ENCODE measurements at regions not wholly inside any gene's neighbourhood (a gene's known extent, or its start where the extent isn't known, plus 50 kb on each side); places are given as distances from the start of the nearest gene placed in this dataset.

DNA sequence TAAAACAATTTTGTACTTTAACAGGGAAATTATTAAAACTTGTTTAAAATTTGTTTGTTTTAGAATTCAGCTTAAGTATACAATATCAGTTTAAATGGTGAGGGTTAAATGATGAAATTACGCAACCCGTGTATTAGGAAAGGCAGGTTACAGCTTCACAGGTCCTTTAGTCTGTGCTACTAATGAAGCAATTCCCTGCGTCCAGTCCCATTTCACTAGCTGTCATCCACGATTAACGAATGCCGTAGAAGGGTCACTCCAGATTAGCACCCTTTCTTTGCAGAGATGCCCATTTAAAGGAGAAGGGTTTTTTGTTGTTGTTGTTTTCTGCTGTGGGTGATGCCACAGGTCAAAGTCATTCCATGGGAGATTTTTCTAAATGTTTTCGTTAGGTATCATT lies 457.6 kb upstream of the SLC10A2 start:
- Histone ChIP-seq H3K4me1 (ENCODE audit: control insufficient read depth, insufficient read depth, low read length) (no peaks in the 10 kb centered on the region), H3K27ac (ENCODE audit: low read depth, low read length) (no peak overlapping the region), H3K4me3 (ENCODE audit: low read length) (no peak overlapping the region), H3K9ac (ENCODE audit: extremely low read depth, low read length, poor library complexity, severe bottlenecking) (no peak overlapping the region), H3K36me3 (ENCODE audit: control insufficient read depth, insufficient read depth, low read length) (no peaks in the 10 kb centered on the region), H3K27me3 (ENCODE audit: control insufficient read depth, insufficient read depth, low read length, poor library complexity, severe bottlenecking) (no peaks in the 10 kb centered on the region), H3K9me3 (ENCODE audit: control insufficient read depth, low read length) (no peaks in the 10 kb centered on the region)
- Mint-ChIP-seq H3K4me3 (no peak overlapping the region), H3K4me1 (peaks cover 5% of the 10 kb centered on the region), H3K9me3 (no peaks in the 10 kb centered on the region), H3K27ac (no peak overlapping the region), H3K27me3 (ENCODE audit: insufficient read depth) (no peaks in the 10 kb centered on the region), H3K36me3 (ENCODE audit: low read depth) (no peaks in the 10 kb centered on the region)
- TF ChIP-seq, protein P1, sequence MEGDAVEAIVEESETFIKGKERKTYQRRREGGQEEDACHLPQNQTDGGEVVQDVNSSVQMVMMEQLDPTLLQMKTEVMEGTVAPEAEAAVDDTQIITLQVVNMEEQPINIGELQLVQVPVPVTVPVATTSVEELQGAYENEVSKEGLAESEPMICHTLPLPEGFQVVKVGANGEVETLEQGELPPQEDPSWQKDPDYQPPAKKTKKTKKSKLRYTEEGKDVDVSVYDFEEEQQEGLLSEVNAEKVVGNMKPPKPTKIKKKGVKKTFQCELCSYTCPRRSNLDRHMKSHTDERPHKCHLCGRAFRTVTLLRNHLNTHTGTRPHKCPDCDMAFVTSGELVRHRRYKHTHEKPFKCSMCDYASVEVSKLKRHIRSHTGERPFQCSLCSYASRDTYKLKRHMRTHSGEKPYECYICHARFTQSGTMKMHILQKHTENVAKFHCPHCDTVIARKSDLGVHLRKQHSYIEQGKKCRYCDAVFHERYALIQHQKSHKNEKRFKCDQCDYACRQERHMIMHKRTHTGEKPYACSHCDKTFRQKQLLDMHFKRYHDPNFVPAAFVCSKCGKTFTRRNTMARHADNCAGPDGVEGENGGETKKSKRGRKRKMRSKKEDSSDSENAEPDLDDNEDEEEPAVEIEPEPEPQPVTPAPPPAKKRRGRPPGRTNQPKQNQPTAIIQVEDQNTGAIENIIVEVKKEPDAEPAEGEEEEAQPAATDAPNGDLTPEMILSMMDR (conservative IDR thresholded peaks at IDR 0.05) = no peak
- 94 to 100% methylated on average over 2 to 7 of the region's 7 CpGs for WGBS, 2 experiments (ENCODE audit: insufficient coverage in 1 of 2, insufficient read length in 1 of 2)
- DNase-seq = no peak

GRCh38 chr13:103521532-103521931 lies 455.3 kb upstream of the SLC10A2 start:
- Histone ChIP-seq H3K9ac (ENCODE audit: extremely low read depth, low read length, poor library complexity, severe bottlenecking) (no peak overlapping the region), H3K27me3 (ENCODE audit: control insufficient read depth, insufficient read depth, low read length, poor library complexity, severe bottlenecking) (no peaks in the 10 kb centered on the region), H3K9me3 (ENCODE audit: control insufficient read depth, low read length) (no peaks in the 10 kb centered on the region), H3K4me3 (ENCODE audit: low read length) (no peak overlapping the region), H3K27ac (ENCODE audit: low read depth, low read length) (no peak overlapping the region), H3K4me1 (ENCODE audit: control insufficient read depth, insufficient read depth, low read length) (peaks cover 5% of the 10 kb centered on the region), H3K36me3 (ENCODE audit: control insufficient read depth, insufficient read depth, low read length) (no peaks in the 10 kb centered on the region)
- H3K27me3 Mint-ChIP-seq (ENCODE audit: insufficient read depth) = no peaks in the 10 kb centered on the region
- H3K4me1 Mint-ChIP-seq = peaks cover 17% of the 10 kb centered on the region
- H3K27ac Mint-ChIP-seq = no peak overlapping the region
- DNase-seq = no peak
- H3K36me3 Mint-ChIP-seq (ENCODE audit: low read depth) = no peaks in the 10 kb centered on the region
- no peaks in the 10 kb centered on the region for H3K9me3 Mint-ChIP-seq
- WGBS, 2 experiments (ENCODE audit: insufficient coverage in 1 of 2, insufficient read length in 1 of 2) = 84% methylated on average over 1 of the region's 1 CpG; no CpG with 5 or more reads in 1 of the 2 experiments
- no peak overlapping the region for H3K4me3 Mint-ChIP-seq
- TF ChIP-seq, protein P1 (conservative IDR thresholded peaks at IDR 0.05) = no peak

GRCh38 chr13:103517768-103518102 lies 451.5 kb upstream of the SLC10A2 start:
- TF ChIP-seq, protein P1 (conservative IDR thresholded peaks at IDR 0.05) = no peak
- 83 to 95% methylated on average over 1 to 2 of the region's 2 CpGs for WGBS, 2 experiments (ENCODE audit: insufficient coverage in 1 of 2, insufficient read length in 1 of 2)

More at GRCh38 chr13:103517768-103518102, 451.5 kb upstream of the SLC10A2 start:
- Mint-ChIP-seq H3K4me3 (no peak overlapping the region), H3K27ac (no peak overlapping the region), H3K9me3 (no peaks in the 10 kb centered on the region), H3K4me1 (peaks cover 22% of the 10 kb centered on the region), H3K36me3 (ENCODE audit: low read depth) (no peaks in the 10 kb centered on the region), H3K27me3 (ENCODE audit: insufficient read depth) (no peaks in the 10 kb centered on the region)
- no peak for DNase-seq
- Histone ChIP-seq H3K36me3 (ENCODE audit: control insufficient read depth, insufficient read depth, low read length) (no peaks in the 10 kb centered on the region), H3K27me3 (ENCODE audit: control insufficient read depth, insufficient read depth, low read length, poor library complexity, severe bottlenecking) (no peaks in the 10 kb centered on the region), H3K27ac (ENCODE audit: low read depth, low read length) (no peak overlapping the region), H3K4me3 (ENCODE audit: low read length) (no peak overlapping the region), H3K9me3 (ENCODE audit: control insufficient read depth, low read length) (no peaks in the 10 kb centered on the region), H3K9ac (ENCODE audit: extremely low read depth, low read length, poor library complexity, severe bottlenecking) (no peak overlapping the region), H3K4me1 (ENCODE audit: control insufficient read depth, insufficient read depth, low read length) (peaks cover 8% of the 10 kb centered on the region)

Measured in endodermal cell (in vitro differentiated cells).